Epidermal melanocyte (primary cell): ENCODE measurements at regions not wholly inside any gene's neighbourhood (a gene's known extent, or its start where the extent isn't known, plus 50 kb on each side); places are given as distances from the start of the nearest gene placed in this dataset.

Source experiments
- DNase-seq: peaks from one replicate; pipeline ENCODE4 v3.0.0; 2011; ENCODE audit warnings: low spot score; ENCODE audit not compliant: insufficient read length

GRCh38 chr10:113458451-113458850 lies 94.4 kb upstream of the HABP2 start:
- no peak for DNase-seq

GRCh38 chr10:113458944-113459343 lies 93.9 kb upstream of the HABP2 start:
- no peak for DNase-seq

GRCh38 chr10:113459626-113460280 lies 93.1 kb upstream of the HABP2 start:
- DNase-seq: no peak

- DNase-seq: no peak
These were observed 89.8 kb upstream of the HABP2 start for GRCh38 chr10:113463083-113463482.

GRCh38 chr10:113463777-113464176 lies 89.1 kb upstream of the HABP2 start:
- no peak for DNase-seq

GRCh38 chr10:113469796-113470195 lies 83.1 kb upstream of the HABP2 start:
- no peak for DNase-seq

- no peak for DNase-seq
These were observed 82.2 kb upstream of the HABP2 start for GRCh38 chr10:113470372-113471240.

- no peak for DNase-seq
These were observed 81.4 kb upstream of the HABP2 start for GRCh38 chr10:113471241-113471996.

GRCh38 chr10:113473011-113473410 lies 79.8 kb upstream of the HABP2 start:
- no peak for DNase-seq

GRCh38 chr10:113473851-113474250 lies 79.0 kb upstream of the HABP2 start:
- no peak for DNase-seq

GRCh38 chr10:113474752-113475151 lies 78.1 kb upstream of the HABP2 start:
- no peak for DNase-seq

- peak; percentile 40 for DNase-seq
These were observed 77.5 kb upstream of the HABP2 start for GRCh38 chr10:113475381-113475807.

GRCh38 chr10:113476191-113476590 lies 76.7 kb upstream of the HABP2 start:
- DNase-seq: no peak

- DNase-seq: no peak
These were observed 76.2 kb upstream of the HABP2 start for GRCh38 chr10:113476673-113477072.

- no peak for DNase-seq
These were observed 75.4 kb upstream of the HABP2 start for GRCh38 chr10:113477451-113477850.

- DNase-seq: no peak
These were observed 73.3 kb upstream of the HABP2 start for GRCh38 chr10:113479346-113480080.

- DNase-seq: no peak
These were observed 72.8 kb upstream of the HABP2 start for GRCh38 chr10:113480081-113480360.

GRCh38 chr10:113480851-113481502 lies 71.9 kb upstream of the HABP2 start:
- DNase-seq: no peak

- DNase-seq: no peak
These were observed 68.4 kb upstream of the HABP2 start for GRCh38 chr10:113484487-113484886.

GRCh38 chr10:113485736-113486135 lies 67.1 kb upstream of the HABP2 start:
- no peak for DNase-seq

- DNase-seq: no peak
These were observed 66.3 kb upstream of the HABP2 start for GRCh38 chr10:113486531-113486930.
